HG02970 (cell line): ENCODE measurements at regions not wholly inside any gene's neighbourhood (a gene's known extent, or its start where the extent isn't known, plus 50 kb on each side); places are given as distances from the start of the nearest gene placed in this dataset.
"Not testable (repeated sequence)": the region's sequence is repeated elsewhere in the genome, so short reads cannot be mapped to it uniquely, and the experiment has no call there.

Experiments
- ATAC-seq: cut with Tn5 transposase; IDR thresholded peaks from one replicate; pipeline ENCODE4 v1.9.1; 2021; ENCODE audit warnings: mild to moderate bottlenecking, moderate library complexity, moderate number of reproducible peaks; ENCODE audit not compliant: unreplicated experiment, low FRiP score

GRCh38 chr3:162367429-162368260 lies 871.0 kb downstream of the OTOL1 start:
- ATAC-seq = no peak

- ATAC-seq = no peak
These were observed 871.8 kb downstream of the OTOL1 start for GRCh38 chr3:162368417-162368816.

- ATAC-seq = no peak
These were observed 872.7 kb downstream of the OTOL1 start for GRCh38 chr3:162369306-162369705.

- ATAC-seq = no peak
These were observed 873.5 kb downstream of the OTOL1 start for GRCh38 chr3:162370141-162370540.

- ATAC-seq = no peak
These were observed 880.2 kb downstream of the OTOL1 start for GRCh38 chr3:162376761-162377160.

- no peak for ATAC-seq
These were observed 881.0 kb downstream of the OTOL1 start for GRCh38 chr3:162377608-162378007.

DNA sequence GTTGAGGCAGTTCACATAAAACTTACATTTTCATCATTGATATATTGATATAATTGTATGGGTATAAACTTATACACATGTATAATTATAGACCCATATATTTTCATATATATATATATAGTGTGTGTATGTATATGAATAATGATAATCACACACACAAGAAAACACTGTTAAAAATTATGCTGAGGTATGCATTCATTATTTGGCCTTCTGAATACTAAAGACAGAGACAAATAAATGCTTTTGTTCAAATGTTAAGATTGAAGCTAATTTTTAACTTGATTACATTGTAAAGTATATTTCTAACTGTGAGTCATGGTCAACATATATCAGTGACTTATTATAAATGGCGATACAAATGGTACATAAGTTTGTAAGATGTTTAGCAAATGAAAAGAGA lies 888.8 kb downstream of the OTOL1 start:
- no peak for ATAC-seq

GRCh38 chr3:162390891-162391290 lies 894.3 kb downstream of the OTOL1 start:
- no peak for ATAC-seq

- ATAC-seq = no peak
These were observed 894.7 kb downstream of the OTOL1 start for GRCh38 chr3:162391301-162391700.

DNA sequence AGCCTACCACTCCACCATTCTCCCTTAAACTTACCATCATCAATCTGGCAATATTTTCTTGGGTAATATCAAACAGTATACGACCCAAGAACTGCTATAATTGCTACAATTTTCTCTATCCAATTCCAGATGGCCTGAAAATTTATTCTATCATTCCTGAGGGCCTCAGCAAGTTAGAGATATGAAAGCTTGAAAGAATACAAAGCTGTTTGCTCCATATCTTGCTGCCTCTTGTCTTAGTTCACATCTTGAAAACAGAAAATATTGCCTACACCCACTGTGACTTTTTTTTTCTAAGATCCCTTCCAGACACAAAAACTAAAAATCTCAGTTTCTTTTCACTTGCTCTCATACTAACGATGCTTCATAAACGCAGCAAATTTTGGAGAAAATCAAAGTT lies 898.9 kb downstream of the OTOL1 start:
- no peak for ATAC-seq

- no peak for ATAC-seq
These were observed 901.9 kb downstream of the OTOL1 start for GRCh38 chr3:162398554-162398953.

- ATAC-seq = no peak
These were observed 904.1 kb downstream of the OTOL1 start for GRCh38 chr3:162400697-162401096.

GRCh38 chr3:162411556-162411955 lies 914.9 kb downstream of the OTOL1 start:
- ATAC-seq = not testable (repeated sequence)

- ATAC-seq = no peak
These were observed 925.1 kb downstream of the OTOL1 start for GRCh38 chr3:162421721-162422120.

DNA sequence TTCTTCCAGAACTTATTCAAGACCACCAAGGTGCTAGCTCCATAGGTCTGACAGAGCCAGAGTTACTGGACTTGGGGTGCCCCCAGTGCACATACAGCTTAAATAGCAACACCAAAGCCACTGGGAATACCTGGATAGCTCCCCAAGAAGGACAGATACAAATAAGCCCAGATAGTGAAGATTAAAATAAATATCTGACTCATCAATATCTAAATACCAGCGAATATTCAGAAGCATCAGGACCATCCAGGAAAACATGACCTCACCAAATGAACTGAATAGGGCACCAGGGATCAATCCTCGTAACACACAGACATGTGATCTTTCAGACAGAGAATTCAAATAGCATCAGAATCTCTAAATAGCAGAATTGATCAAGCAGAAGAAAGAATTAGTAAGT lies 931.6 kb downstream of the OTOL1 start:
- no peak for ATAC-seq

GRCh38 chr3:162435750-162436149 lies 939.1 kb downstream of the OTOL1 start:
- no peak for ATAC-seq

GRCh38 chr3:162436826-162437225 lies 940.2 kb downstream of the OTOL1 start:
- ATAC-seq = no peak

DNA sequence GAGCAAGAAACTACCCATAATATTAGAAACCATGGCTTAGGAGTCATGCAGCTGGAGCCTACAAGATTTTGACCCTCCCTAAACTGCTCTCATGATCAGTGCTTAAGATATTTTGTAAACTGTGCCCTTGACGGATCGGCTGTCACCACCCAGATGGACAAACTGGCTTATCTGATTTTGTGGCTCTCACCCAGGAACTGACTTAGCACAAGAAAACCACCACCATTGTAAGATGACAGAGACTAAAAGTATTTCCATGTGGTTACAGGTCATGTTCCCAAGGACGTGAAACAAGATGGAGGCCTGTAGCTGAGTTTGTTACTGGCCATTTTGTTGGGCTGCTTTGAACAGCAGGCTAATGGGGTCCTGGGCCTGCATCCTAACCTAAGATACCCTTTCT lies 940.9 kb downstream of the OTOL1 start:
- ATAC-seq = no peak

GRCh38 chr3:162441716-162442115 lies 945.1 kb downstream of the OTOL1 start:
- ATAC-seq = no peak

DNA sequence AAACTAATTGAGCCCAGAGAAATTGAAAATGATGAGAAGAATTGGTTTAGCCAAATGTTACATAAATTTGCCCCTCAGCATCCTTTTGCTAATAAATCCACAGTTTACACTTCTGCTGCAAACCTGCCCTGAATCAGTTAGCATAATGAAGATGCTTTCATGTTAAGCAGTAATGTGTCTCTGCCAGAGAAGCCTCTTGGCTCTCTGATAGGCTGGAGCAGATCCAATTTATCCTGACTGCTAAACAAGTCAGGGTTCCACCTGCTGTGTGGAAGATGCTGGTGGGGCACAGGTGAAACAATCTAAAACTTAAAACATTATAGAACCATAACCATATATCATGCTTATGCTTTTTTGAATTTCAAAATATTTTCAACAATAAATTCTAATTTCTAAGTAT lies 946.8 kb downstream of the OTOL1 start:
- no peak for ATAC-seq

GRCh38 chr3:162468791-162469190 lies 972.2 kb downstream of the OTOL1 start:
- ATAC-seq = no peak

GRCh38 chr3:162487138-162487537 lies 990.5 kb downstream of the OTOL1 start:
- no peak for ATAC-seq
